HepG2 (cell line): ENCODE measurements at regions not wholly inside any gene's neighbourhood (a gene's known extent, or its start where the extent isn't known, plus 50 kb on each side); places are given as distances from the start of the nearest gene placed in this dataset.

Experiments
- ATAC-seq: fragments of 200-7000 bp; cut with Tn5 transposase; 3 replicates; pipeline ENCODE4 v1.9.1; 2020; ENCODE audit warnings: mild to moderate bottlenecking, moderate library complexity
- BruUV-seq: library from RNA; stranded (reverse); fragments of 400-500 nt; replicated peaks from 2 replicates; lab custom pipeline; 2021; lab: Mats Ljungman, UMichigan
- CTCF ChIA-PET: fragments of 300-600 bp; formaldehyde crosslinking; extraction: SDS; loops from one replicate; lab custom pipeline; 2021; ENCODE audit warnings: low total read pairs, inconsistent platforms, low intra/inter-chr PET ratio; lab: Yijun Ruan, JAX
- POLR2A ChIA-PET: fragments of 350-600 bp; sonication (Branson Sonifier 250); formaldehyde crosslinking; loops from one replicate; lab custom pipeline; 2020; ENCODE audit warnings: antibody characterized with exemption, inconsistent platforms; lab: Yijun Ruan, JAX
- DNase-seq: peaks from one replicate; pipeline ENCODE4 v3.0.0-alpha.2; 2015; ENCODE audit warnings: low spot score
- FAIRE-seq: peaks from 3 replicates; lab custom pipeline; 2011; peaks lifted over from hg19 to GRCh38; lab: Jason Lieb, UNC
- H2AFZ ChIP-seq: one replicate; pipeline ENCODE4 v1.6.1; 2011; ENCODE audit warnings: low read length, inconsistent platforms
- H3K27ac ChIP-seq: fragments of 300-600 bp; 3 replicates; pipeline ENCODE4 v1.8.0; 2011; ENCODE audit warnings: mixed run types, mild to moderate bottlenecking, mixed read lengths, low read length, inconsistent platforms; ENCODE audit not compliant: insufficient read depth; ENCODE audit errors: extremely low read length
- H3K27me3 ChIP-seq, 2 experiments: fragments of 200-600 bp in 1 of 2; 2 replicates in 1 of 2; 3 replicates in 1 of 2; pipeline versions ENCODE4 v1.6.0 to v1.8.0; 2011; ENCODE audit warnings: low read length in 2 of 2, mild to moderate bottlenecking in 2 of 2, moderate library complexity in 2 of 2, inconsistent platforms in 1 of 2; ENCODE audit not compliant: insufficient read depth in 2 of 2, control insufficient read depth in 1 of 2
- H3K36me3 ChIP-seq, 2 experiments: fragments of 200-600 bp in 1 of 2; replicated peaks in 1 of 2; 2 replicates in 1 of 2; 3 replicates in 1 of 2; pipeline versions ENCODE4 v1.5.1 to v1.8.0; 2011; ENCODE audit warnings: low read length in 2 of 2, inconsistent platforms in 1 of 2; ENCODE audit not compliant: insufficient read depth in 2 of 2, control insufficient read depth in 1 of 2
- H3K4me1 ChIP-seq: 2 replicates; pipeline ENCODE4 v1.5.1; 2012; ENCODE audit warnings: low read length, inconsistent platforms; ENCODE audit not compliant: insufficient read depth
- H3K4me2 ChIP-seq: 2 replicates; pipeline ENCODE4 v1.6.0; 2011; ENCODE audit warnings: low read depth, low read length, inconsistent platforms
- H3K4me3 ChIP-seq, 3 experiments: fragments of 200-600 bp in 1 of 3; sonication (generic), shearing (Covaris generic) in 1 of 3; replicated peaks in 1 of 3; 2 replicates each; pipeline ENCODE4 v1.5.1; 2011 to 2016; ENCODE audit warnings: low read length in 3 of 3, inconsistent platforms in 2 of 3, low read depth in 2 of 3, mild to moderate bottlenecking in 2 of 3, control low read depth in 1 of 3, mixed read lengths in 1 of 3; ENCODE audit not compliant: insufficient read depth in 1 of 3
- H3K79me2 ChIP-seq: one replicate; pipeline ENCODE4 v1.6.1; 2011; ENCODE audit warnings: low read length, inconsistent platforms; ENCODE audit not compliant: insufficient read depth
- H3K9ac ChIP-seq: 2 replicates; pipeline ENCODE4 v1.6.0; 2011; ENCODE audit warnings: mild to moderate bottlenecking, low read depth, low read length, inconsistent platforms; ENCODE audit not compliant: insufficient read depth
- H3K9me3 ChIP-seq: 2 replicates; pipeline ENCODE4 v1.5.1; 2012; ENCODE audit warnings: mild to moderate bottlenecking, low read length
- H4K20me1 ChIP-seq: 2 replicates; pipeline ENCODE4 v1.6.0; 2011; ENCODE audit warnings: inconsistent platforms, mild to moderate bottlenecking, low read length, moderate library complexity; ENCODE audit not compliant: insufficient read depth
- AHR ChIP-seq: IDR thresholded peaks from 2 replicates; pipeline ENCODE4 v1.6.1; 2018; ENCODE audit warnings: missing genetic modification reagents, missing compliant biosample characterization
- MTF1 ChIP-seq: sonication (generic); formaldehyde crosslinking; IDR thresholded peaks from 2 replicates; pipeline ENCODE4 v1.5.0; 2020; ENCODE audit warnings: missing genetic modification reagents
- SOX13 ChIP-seq, 3 experiments: fragments of 450-650 bp in 1 of 3; sonication (generic) in 1 of 3; formaldehyde crosslinking in 1 of 3; IDR thresholded peaks in 2 of 3; conservative IDR thresholded peaks in 1 of 3; 2 replicates each; pipeline versions ENCODE4 v1.5.0 to v1.6.1; 2016 to 2020; ENCODE audit warnings: antibody characterized with exemption in 1 of 3, mild to moderate bottlenecking in 1 of 3, missing compliant biosample characterization in 1 of 3, missing genetic modification reagents in 1 of 3, moderate library complexity in 1 of 3
- ZNF124 ChIP-seq: sonication (generic); formaldehyde crosslinking; IDR thresholded peaks from 2 replicates; pipeline ENCODE4 v1.4.0; 2020; ENCODE audit warnings: missing genetic modification reagents
- ZNF549 ChIP-seq: sonication (generic); formaldehyde crosslinking; IDR thresholded peaks from 2 replicates; pipeline ENCODE4 v1.5.0; 2020; ENCODE audit warnings: missing genetic modification reagents
- whole genome bisulfite sequencing: methylation state at CpG from one replicate; pipeline ENCODE4 v1.1.6; 2017; ENCODE audit warnings: low lambda C conversion rate; 5-methylcytosine and 5-hydroxymethylcytosine counted together
- in situ Hi-C: cut with HindIII; loops from 2 replicates; pipeline ENCODE4 v1.10.0; 2017; ENCODE audit warnings: low pct_unique_long_range_greater_than_20kb; ENCODE audit not compliant: extremely low pct_ligation_motif_present
- intact Hi-C: fragments of 100-400 bp; cut with micrococcal nuclease; formaldehyde crosslinking; loops from one replicate; pipeline ENCODE4 v1.10.0; 2022; ENCODE audit not compliant: unreplicated experiment
- TF ChIP-seq, protein P1 (sequence below): sonication (generic); formaldehyde crosslinking; IDR thresholded peaks from 2 replicates; pipeline ENCODE4 v1.4.0; 2020; ENCODE audit warnings: missing genetic modification reagents, borderline replicate concordance
- TF ChIP-seq, protein P2 (sequence below): IDR thresholded peaks from 2 replicates; pipeline ENCODE4 v1.6.1; 2012; ENCODE audit warnings: inconsistent platforms
- TF ChIP-seq, protein P3 (sequence below): sonication (generic); formaldehyde crosslinking; IDR thresholded peaks from 2 replicates; pipeline ENCODE4 v1.4.0; 2020; ENCODE audit warnings: missing genetic modification reagents
- TF ChIP-seq, protein P4 (sequence below): IDR thresholded peaks from 2 replicates; pipeline ENCODE4 v1.6.1; 2016; ENCODE audit warnings: low read depth
- TF ChIP-seq, protein P5 (sequence below): sonication (generic); formaldehyde crosslinking; IDR thresholded peaks from 2 replicates; pipeline ENCODE4 v1.4.0; 2020; ENCODE audit warnings: mild to moderate bottlenecking, missing genetic modification reagents

DNA sequence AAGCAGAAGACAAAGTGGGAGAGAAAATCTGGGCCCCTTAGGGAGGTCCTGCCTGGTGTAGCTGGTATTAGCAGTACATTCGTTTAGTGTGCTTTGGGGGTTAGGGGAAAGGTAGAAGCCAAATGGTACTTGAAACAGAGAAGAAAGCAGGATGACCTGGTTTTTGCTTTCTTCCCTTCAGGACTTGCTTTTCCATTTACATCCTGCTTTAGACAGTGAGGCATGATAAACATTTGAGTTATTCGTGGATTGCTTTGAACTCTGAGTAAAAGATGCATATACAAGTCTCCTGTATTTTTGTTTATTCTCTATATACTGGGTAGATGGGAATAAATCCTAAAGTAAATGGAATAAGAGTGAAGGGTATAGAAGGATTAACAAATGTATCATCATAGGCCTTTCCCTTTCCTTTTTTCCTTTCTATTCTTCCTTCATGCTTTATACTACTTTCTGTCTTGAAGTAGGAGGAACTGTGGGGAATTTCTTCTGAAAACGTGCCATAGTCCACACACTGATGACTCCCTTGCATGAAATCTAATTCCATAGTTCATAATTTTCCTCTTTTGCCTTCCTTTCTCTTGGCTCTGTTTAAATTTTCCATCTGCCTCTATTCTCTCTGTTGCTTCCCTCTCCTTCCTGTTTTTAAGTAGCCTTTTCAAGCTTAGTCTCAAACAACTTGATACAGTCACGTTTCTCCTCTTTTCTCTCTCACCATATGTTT, 139.5 kb upstream of the RBMS3 start (continued):
- TF ChIP-seq, protein P1, sequence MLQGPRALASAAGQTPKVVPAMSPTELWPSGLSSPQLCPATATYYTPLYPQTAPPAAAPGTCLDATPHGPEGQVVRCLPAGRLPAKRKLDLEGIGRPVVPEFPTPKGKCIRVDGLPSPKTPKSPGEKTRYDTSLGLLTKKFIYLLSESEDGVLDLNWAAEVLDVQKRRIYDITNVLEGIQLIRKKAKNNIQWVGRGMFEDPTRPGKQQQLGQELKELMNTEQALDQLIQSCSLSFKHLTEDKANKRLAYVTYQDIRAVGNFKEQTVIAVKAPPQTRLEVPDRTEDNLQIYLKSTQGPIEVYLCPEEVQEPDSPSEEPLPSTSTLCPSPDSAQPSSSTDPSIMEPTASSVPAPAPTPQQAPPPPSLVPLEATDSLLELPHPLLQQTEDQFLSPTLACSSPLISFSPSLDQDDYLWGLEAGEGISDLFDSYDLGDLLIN (CRISPR knock-in tag), result no peak
- no peak for TF ChIP-seq ZNF549 (CRISPR knock-in tag)

DNA sequence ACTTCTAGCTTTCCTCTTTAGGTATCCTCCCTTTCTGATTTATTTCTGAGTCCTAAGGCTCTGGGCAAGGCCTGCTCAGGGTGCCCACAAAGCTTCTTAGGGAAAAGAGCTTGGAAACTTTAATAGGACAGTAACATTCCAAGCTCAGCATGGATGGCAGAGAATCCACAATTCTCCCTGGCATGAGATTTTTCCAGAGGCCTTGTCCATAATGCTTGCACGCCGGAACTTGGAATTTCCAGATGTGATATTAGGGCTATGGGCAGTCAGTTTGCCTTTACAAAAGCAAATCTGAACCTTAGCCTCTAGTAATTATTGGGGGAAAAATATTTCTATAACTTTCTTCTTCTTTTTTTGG, 139.0 kb upstream of the RBMS3 start:
- Histone ChIP-seq H3K27me3 (no peaks in the 10 kb centered on the region), H3K4me1 (no peaks in the 10 kb centered on the region), H3K4me2 (no peak overlapping the region), H3K4me3 (no peak overlapping the region), H4K20me1 (no peaks in the 10 kb centered on the region), H3K9me3 (no peaks in the 10 kb centered on the region), H3K27ac (no peak overlapping the region), H3K79me2 (no peaks in the 10 kb centered on the region), H3K9ac (no peak overlapping the region), H2AFZ (no peak overlapping the region), H3K36me3 (no peaks in the 10 kb centered on the region)
- 69% methylated on average over 2 of the region's 2 CpGs for WGBS
- ChIA-PET CTCF (no interaction called here), POLR2A (no interaction called here)
- FAIRE-seq (no peak), DNase-seq (no peak), ATAC-seq (no peak)
- intact Hi-C loops (no loop called here), in situ Hi-C loops (no loop called here)
- BruUV-seq, result no TSS peak
- TF ChIP-seq MTF1 (CRISPR knock-in tag), result no peak
- TF ChIP-seq, protein P2, sequence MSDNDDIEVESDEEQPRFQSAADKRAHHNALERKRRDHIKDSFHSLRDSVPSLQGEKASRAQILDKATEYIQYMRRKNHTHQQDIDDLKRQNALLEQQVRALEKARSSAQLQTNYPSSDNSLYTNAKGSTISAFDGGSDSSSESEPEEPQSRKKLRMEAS, result no peak
- TF ChIP-seq SOX13 (IDR thresholded peaks at IDR 0.05), result no peak
- no peak for TF ChIP-seq SOX13 (CRISPR knock-in tag; conservative IDR thresholded peaks at IDR 0.05 in 1 of 2, IDR thresholded peaks at IDR 0.05 in 1 of 2)
- TF ChIP-seq, protein P3, sequence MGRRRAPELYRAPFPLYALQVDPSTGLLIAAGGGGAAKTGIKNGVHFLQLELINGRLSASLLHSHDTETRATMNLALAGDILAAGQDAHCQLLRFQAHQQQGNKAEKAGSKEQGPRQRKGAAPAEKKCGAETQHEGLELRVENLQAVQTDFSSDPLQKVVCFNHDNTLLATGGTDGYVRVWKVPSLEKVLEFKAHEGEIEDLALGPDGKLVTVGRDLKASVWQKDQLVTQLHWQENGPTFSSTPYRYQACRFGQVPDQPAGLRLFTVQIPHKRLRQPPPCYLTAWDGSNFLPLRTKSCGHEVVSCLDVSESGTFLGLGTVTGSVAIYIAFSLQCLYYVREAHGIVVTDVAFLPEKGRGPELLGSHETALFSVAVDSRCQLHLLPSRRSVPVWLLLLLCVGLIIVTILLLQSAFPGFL (CRISPR knock-in tag), result no peak
- TF ChIP-seq, protein P4, sequence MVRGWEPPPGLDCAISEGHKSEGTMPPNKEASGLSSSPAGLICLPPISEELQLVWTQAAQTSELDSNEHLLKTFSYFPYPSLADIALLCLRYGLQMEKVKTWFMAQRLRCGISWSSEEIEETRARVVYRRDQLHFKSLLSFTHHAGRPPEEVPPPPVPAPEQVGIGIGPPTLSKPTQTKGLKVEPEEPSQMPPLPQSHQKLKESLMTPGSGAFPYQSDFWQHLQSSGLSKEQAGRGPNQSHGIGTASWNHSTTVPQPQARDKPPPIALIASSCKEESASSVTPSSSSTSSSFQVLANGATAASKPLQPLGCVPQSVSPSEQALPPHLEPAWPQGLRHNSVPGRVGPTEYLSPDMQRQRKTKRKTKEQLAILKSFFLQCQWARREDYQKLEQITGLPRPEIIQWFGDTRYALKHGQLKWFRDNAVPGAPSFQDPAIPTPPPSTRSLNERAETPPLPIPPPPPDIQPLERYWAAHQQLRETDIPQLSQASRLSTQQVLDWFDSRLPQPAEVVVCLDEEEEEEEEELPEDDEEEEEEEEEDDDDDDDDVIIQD (CRISPR knock-in tag), result no peak
- TF ChIP-seq ZNF124 (CRISPR knock-in tag), result no peak
- TF ChIP-seq AHR (CRISPR knock-in tag), result no peak
- TF ChIP-seq, protein P5, sequence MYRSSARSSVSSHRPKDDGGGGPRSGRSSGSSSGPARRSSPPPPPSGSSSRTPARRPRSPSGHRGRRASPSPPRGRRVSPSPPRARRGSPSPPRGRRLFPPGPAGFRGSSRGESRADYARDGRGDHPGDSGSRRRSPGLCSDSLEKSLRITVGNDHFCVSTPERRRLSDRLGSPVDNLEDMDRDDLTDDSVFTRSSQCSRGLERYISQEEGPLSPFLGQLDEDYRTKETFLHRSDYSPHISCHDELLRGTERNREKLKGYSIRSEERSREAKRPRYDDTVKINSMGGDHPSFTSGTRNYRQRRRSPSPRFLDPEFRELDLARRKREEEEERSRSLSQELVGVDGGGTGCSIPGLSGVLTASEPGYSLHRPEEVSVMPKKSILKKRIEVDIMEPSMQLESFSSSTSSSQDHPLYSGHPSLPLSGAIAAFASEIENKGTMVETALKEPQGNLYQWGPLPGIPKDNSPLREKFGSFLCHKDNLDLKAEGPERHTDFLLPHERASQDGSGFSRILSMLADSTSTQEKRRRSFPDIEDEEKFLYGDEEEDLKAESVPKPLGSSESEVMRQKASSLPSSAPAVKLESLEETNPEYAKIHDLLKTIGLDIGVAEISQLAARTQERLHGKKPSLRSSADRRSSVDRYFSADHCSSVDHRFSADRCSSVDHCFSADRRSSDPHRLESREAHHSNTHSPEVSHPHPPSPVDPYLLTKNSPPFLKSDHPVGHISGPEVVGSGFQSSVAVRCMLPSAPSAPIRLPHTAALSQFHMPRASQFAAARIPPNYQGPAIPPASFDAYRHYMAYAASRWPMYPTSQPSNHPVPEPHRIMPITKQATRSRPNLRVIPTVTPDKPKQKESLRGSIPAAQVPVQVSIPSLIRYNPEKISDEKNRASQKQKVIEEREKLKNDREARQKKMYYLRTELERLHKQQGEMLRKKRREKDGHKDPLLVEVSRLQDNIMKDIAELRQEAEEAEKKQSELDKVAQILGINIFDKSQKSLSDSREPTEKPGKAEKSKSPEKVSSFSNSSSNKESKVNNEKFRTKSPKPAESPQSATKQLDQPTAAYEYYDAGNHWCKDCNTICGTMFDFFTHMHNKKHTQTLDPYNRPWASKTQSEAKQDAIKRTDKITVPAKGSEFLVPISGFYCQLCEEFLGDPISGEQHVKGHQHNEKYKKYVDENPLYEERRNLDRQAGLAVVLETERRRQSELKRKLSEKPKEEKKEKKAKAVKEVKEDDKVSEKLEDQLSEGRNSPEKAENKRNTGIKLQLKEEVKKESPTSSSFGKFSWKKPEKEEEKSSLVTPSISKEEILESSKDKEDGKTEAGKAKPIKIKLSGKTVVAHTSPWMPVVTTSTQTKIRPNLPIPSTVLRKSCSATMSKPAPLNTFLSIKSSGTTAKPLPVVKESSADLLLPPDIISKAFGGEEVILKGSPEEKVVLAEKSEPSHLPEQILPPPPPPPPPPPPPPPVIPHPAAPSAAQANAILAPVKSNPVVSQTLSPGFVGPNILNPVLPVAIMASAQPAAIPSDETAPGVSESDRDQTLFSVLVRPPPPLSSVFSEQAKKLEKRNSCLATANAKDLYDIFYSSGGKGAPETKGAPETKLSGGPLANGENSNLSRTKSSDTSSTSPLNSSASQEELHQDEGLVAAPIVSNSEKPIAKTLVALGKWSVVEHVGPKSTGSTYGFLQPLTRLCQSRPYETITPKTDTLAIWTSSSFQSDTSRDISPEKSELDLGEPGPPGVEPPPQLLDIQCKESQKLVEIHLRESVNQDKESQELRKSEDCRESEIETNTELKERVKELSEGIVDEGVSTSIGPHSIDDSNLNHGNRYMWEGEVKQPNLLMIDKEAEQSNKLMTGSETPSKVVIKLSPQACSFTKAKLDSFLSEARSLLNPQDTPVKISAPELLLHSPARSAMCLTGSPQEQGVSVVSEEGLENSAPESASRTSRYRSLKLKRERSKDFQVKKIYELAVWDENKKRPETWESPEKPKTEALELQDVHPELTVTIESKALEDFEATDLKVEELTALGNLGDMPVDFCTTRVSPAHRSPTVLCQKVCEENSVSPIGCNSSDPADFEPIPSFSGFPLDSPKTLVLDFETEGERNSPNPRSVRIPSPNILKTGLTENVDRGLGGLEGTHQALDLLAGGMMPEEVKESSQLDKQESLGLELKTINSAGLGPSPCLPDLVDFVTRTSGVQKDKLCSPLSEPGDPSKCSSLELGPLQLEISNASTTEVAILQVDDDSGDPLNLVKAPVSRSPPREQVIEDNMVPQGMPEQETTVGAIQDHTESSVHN (CRISPR knock-in tag), result no peak
